Esophagus squamous epithelium (tissue), 4 donors: ENCODE measurements at regions not wholly inside any gene's neighbourhood (a gene's known extent, or its start where the extent isn't known, plus 50 kb on each side); places are given as distances from the start of the nearest gene placed in this dataset.

Source experiments
- POLR2A ChIP-seq, 4 donors: fragments of 450-650 bp; IDR thresholded peaks; one replicate each; pipeline ENCODE4 v1.6.1; 2017; ENCODE audit warnings: antibody characterized with exemption in 4 of 4, mild to moderate bottlenecking in 4 of 4, moderate library complexity in 3 of 4
- TF ChIP-seq, protein P1 (sequence below), 6 experiments: fragments of 450-650 bp in 4 of 6; fragments of 200-600 bp in 2 of 6; sonication (generic) in 2 of 6; IDR thresholded peaks; one replicate each; pipeline ENCODE4 v1.5.1; 2016 to 2019; ENCODE audit warnings: antibody characterized with exemption in 6 of 6, mild to moderate bottlenecking in 4 of 6, moderate library complexity in 4 of 6

- TF ChIP-seq, protein P1, sequence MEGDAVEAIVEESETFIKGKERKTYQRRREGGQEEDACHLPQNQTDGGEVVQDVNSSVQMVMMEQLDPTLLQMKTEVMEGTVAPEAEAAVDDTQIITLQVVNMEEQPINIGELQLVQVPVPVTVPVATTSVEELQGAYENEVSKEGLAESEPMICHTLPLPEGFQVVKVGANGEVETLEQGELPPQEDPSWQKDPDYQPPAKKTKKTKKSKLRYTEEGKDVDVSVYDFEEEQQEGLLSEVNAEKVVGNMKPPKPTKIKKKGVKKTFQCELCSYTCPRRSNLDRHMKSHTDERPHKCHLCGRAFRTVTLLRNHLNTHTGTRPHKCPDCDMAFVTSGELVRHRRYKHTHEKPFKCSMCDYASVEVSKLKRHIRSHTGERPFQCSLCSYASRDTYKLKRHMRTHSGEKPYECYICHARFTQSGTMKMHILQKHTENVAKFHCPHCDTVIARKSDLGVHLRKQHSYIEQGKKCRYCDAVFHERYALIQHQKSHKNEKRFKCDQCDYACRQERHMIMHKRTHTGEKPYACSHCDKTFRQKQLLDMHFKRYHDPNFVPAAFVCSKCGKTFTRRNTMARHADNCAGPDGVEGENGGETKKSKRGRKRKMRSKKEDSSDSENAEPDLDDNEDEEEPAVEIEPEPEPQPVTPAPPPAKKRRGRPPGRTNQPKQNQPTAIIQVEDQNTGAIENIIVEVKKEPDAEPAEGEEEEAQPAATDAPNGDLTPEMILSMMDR (IDR thresholded peaks at IDR 0.05), result no peak
- no peak for TF ChIP-seq POLR2A (IDR thresholded peaks at IDR 0.05)
Measured at GRCh38 chr3:106341087-106341486, 472.3 kb upstream of the CBLB start.
